Activated B cell treated with CpG ODN at 0.5 μM for 24 hours (primary cell): ENCODE measurements at regions not wholly inside any gene's neighbourhood (a gene's known extent, or its start where the extent isn't known, plus 50 kb on each side); places are given as distances from the start of the nearest gene placed in this dataset.

Source experiments
- ATAC-seq: fragments of 200-7000 bp; cut with Tn5 transposase; one replicate; pipeline ENCODE4 v1.10.0; 2021; ENCODE audit warnings: low read depth, mild to moderate bottlenecking, moderate library complexity
- CTCF ChIA-PET: fragments of 350-600 bp; sonication (Branson Sonifier 250); formaldehyde crosslinking; loops from one replicate; lab custom pipeline; 2021; ENCODE audit warnings: antibody characterized with exemption; lab: Charles Lee
- POLR2A ChIA-PET: fragments of 350-600 bp; sonication (Branson Sonifier 250); formaldehyde crosslinking; loops from one replicate; lab custom pipeline; 2021; ENCODE audit warnings: antibody characterized with exemption; lab: Charles Lee
- DNase-seq: peaks from one replicate; pipeline ENCODE4 v3.0.0; 2022
- H3K27ac Mint-ChIP-seq: one replicate; pipeline ENCODE4 v1.8.0; 2020; ENCODE audit warnings: mixed read lengths
- H3K27me3 Mint-ChIP-seq: one replicate; pipeline ENCODE4 v1.8.0; 2021; ENCODE audit warnings: mixed read lengths
- H3K36me3 Mint-ChIP-seq: one replicate; pipeline ENCODE4 v1.8.0; 2021; ENCODE audit warnings: low read depth, mixed read lengths
- H3K4me1 Mint-ChIP-seq: one replicate; pipeline ENCODE4 v1.8.0; 2021; ENCODE audit warnings: mixed read lengths
- H3K4me3 Mint-ChIP-seq: one replicate; pipeline ENCODE4 v1.8.0; 2020; ENCODE audit warnings: mild to moderate bottlenecking, mixed read lengths
- H3K9me3 Mint-ChIP-seq: one replicate; pipeline ENCODE4 v1.8.0; 2020; ENCODE audit warnings: mixed read lengths
- intact Hi-C: fragments of 100-400 bp; cut with micrococcal nuclease; formaldehyde crosslinking; loops from one replicate; pipeline ENCODE4 v1.15.1; 2024
- TF ChIP-seq, protein P1 (sequence below): fragments of 200-600 bp; IDR thresholded peaks from one replicate; pipeline ENCODE4 v1.8.0; 2022; ENCODE audit warnings: antibody characterized with exemption, mild to moderate bottlenecking

DNA sequence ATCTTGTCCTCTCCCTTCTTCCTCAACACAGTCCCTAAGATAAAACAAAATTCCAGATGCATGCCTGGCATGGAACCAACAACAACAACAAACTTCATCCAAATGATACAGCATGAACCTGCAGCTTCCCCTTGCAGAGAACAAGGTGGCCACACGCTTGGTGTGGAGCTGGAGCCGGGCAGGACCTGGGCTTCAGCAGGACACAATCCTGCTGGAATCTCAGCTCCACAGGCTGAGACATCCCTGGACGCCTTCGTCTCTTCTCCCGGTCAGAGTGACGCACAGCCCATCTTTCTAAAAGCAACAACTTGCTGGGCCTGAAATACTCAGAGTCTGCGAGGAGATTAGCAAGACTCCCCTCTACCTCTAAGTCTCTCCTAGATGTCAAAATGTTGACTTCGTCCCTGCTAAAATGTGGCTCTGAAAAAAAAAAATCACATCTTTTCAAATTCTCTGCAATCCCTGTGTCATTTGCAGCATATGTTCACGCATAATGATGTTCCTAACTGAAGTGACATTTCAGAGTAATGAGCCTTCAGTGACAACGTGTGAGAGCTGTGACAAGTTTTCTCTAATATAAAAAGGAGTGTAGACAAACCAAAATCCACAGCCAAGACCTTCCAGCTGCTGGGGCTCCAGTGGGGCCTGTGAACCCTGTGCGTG, 1232.3 kb downstream of the TBC1D22A start:
- TF ChIP-seq, protein P1, sequence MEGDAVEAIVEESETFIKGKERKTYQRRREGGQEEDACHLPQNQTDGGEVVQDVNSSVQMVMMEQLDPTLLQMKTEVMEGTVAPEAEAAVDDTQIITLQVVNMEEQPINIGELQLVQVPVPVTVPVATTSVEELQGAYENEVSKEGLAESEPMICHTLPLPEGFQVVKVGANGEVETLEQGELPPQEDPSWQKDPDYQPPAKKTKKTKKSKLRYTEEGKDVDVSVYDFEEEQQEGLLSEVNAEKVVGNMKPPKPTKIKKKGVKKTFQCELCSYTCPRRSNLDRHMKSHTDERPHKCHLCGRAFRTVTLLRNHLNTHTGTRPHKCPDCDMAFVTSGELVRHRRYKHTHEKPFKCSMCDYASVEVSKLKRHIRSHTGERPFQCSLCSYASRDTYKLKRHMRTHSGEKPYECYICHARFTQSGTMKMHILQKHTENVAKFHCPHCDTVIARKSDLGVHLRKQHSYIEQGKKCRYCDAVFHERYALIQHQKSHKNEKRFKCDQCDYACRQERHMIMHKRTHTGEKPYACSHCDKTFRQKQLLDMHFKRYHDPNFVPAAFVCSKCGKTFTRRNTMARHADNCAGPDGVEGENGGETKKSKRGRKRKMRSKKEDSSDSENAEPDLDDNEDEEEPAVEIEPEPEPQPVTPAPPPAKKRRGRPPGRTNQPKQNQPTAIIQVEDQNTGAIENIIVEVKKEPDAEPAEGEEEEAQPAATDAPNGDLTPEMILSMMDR, result no peak
- intact Hi-C loops, result no loop called here
- H3K27me3 Mint-ChIP-seq, result peaks cover 7% of the 10 kb centered on the region
- H3K4me1 Mint-ChIP-seq, result peaks cover 23% of the 10 kb centered on the region
- peaks cover under 1% of the 10 kb centered on the region for H3K9me3 Mint-ChIP-seq
- DNase-seq, result no peak
- H3K36me3 Mint-ChIP-seq, result no peaks in the 10 kb centered on the region
- CTCF ChIA-PET, result no interaction called here
- H3K4me3 Mint-ChIP-seq, result no peak overlapping the region
- H3K27ac Mint-ChIP-seq, result no peak overlapping the region
- POLR2A ChIA-PET, result no interaction called here
- no peak for ATAC-seq

DNA sequence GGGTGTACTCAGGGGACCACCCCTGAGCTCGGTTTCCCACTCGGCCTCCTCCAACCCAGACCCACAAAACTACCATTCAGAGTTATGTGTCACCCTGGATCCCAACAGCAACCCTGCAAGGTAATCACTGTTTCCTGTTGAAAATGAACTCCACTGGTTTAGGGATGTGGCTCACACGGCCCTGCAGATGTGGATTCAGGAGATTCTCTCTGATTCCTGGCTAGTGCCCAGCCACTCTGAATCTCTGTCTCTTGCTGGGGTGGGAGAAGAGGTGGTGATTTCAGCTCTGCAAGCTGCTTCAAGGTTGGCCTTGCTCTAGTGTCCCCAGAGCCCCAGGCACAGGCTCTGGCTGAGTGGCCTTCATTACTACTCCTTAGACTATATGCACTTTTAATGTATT, 1231.6 kb downstream of the TBC1D22A start:
- Mint-ChIP-seq H3K36me3 (no peaks in the 10 kb centered on the region), H3K4me3 (no peak overlapping the region), H3K4me1 (peaks cover 23% of the 10 kb centered on the region), H3K9me3 (peaks cover 3% of the 10 kb centered on the region), H3K27ac (no peak overlapping the region), H3K27me3 (peaks cover 7% of the 10 kb centered on the region)
- no peak for DNase-seq
- POLR2A ChIA-PET, result no interaction called here
- TF ChIP-seq, protein P1, result no peak
- intact Hi-C loops, result no loop called here
- CTCF ChIA-PET, result no interaction called here
- no peak for ATAC-seq

- peaks cover 14% of the 10 kb centered on the region for H3K4me1 Mint-ChIP-seq
- DNase-seq (no peak), ATAC-seq (no peak)
- peaks cover 9% of the 10 kb centered on the region for H3K27me3 Mint-ChIP-seq
- H3K27ac Mint-ChIP-seq, result no peak overlapping the region
- peaks cover 5% of the 10 kb centered on the region for H3K36me3 Mint-ChIP-seq
- intact Hi-C loops, result no loop called here
- H3K9me3 Mint-ChIP-seq, result peaks cover 20% of the 10 kb centered on the region
- TF ChIP-seq, protein P1, result no peak
- ChIA-PET POLR2A (interaction anchor here (0.6 kb wide), 1 partner anchor 1763 kb away, joined by 6 read pairs; no protein-coding TSS in a partner anchor), CTCF (no interaction called here)
- no peak overlapping the region for H3K4me3 Mint-ChIP-seq
Observed at GRCh38 chr22:47990481-47990880, 1228.0 kb downstream of the TBC1D22A start.

- peaks cover 9% of the 10 kb centered on the region for H3K27me3 Mint-ChIP-seq
Observed at GRCh38 chr22:47987885-47988515, 1225.5 kb downstream of the TBC1D22A start.

DNA sequence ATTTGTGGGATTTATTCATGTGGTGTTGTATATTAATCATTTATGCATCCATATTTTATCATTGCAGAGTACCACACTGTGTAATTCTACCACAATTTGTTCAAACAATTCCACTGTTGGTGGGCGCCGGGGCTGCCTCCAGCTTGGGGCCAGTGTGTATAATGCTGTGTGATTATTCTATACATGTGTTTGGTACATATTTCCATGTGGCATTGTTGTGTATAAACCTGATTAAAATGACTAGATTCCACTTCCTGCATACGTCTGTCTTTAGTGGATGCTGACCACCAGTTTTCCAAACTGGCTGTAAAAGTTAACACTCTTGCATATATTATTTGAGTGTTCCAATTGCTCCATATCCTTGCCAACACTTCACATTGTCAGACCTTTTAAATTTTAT, 1213.8 kb downstream of the TBC1D22A start:
- no peak for ATAC-seq

More at GRCh38 chr22:47987885-47988515, 1225.5 kb downstream of the TBC1D22A start:
- no peak for DNase-seq
- ATAC-seq, result no peak
- Mint-ChIP-seq H3K4me1 (peaks cover 10% of the 10 kb centered on the region), H3K4me3 (no peak overlapping the region), H3K36me3 (peaks cover 5% of the 10 kb centered on the region), H3K9me3 (peaks cover 22% of the 10 kb centered on the region), H3K27ac (peak overlapping the region; percentile 65)
- TF ChIP-seq, protein P1, result no peak
- POLR2A ChIA-PET, result interaction anchor here (0.7 to 1.2 kb wide), 2 partner anchors 8 to 12 kb away, joined by 3 read pairs; no protein-coding TSS in a partner anchor
- CTCF ChIA-PET, result no interaction called here
- intact Hi-C loops, result no loop called here

More for the DNA sequence above, 1213.8 kb downstream of the TBC1D22A start:
- intact Hi-C loops, result no loop called here
- Mint-ChIP-seq H3K9me3 (peaks cover 10% of the 10 kb centered on the region), H3K4me1 (no peaks in the 10 kb centered on the region), H3K36me3 (no peaks in the 10 kb centered on the region), H3K27me3 (peaks cover 10% of the 10 kb centered on the region), H3K4me3 (no peak overlapping the region), H3K27ac (no peak overlapping the region)
- POLR2A ChIA-PET, result interaction anchor here (0.6 kb wide), 1 partner anchor 11 kb away, joined by 3 read pairs; no protein-coding TSS in a partner anchor
- CTCF ChIA-PET, result no interaction called here
- TF ChIP-seq, protein P1, result no peak
- DNase-seq, result no peak
